ENCODE measurements at regions not wholly inside any gene's neighbourhood (a gene's known extent, or its start where the extent isn't known, plus 50 kb on each side); places are given as distances from the start of the nearest gene placed in this dataset.
"Not testable (repeated sequence)": the region's sequence is repeated elsewhere in the genome, so short reads cannot be mapped to it uniquely, and the experiment has no call there.

DNA sequence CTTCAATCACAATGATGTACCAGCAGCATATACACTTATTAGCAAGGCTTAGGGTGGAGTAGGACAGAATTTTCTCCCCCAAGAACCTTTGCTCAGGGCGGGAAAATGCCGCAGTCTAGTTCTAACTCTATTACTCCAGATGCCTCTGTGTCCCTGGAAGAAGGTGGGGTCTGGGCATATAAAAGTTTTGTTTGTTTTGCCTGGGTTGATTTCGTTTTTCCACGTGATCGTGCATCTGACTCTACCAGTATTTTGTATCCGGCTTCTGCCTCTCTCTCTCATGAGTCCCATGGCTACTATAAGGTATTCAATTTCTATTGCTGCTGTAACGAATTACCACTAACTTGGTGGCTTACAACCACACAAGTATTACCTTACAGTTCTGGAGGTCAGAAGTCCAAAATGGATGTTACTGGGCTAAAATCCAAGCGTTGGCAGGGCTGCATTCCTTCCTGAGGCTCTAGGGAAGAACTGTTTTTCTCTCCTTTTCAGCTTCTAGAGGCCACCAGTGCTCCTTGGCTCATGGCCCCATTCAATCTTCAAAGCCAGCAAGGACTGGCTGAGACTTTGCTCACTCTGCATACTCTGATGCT is 181.2 kb upstream of the PRSS58 start:
- H3K4me3 ChIP-seq (ENCODE audit: low read length): no peak overlapping the region
- H3K36me3 ChIP-seq (ENCODE audit: control insufficient read depth, insufficient read depth, low read length): no peaks in the 10 kb centered on the region
- H3K27me3 ChIP-seq (ENCODE audit: control insufficient read depth, insufficient read depth, low read length): no peaks in the 10 kb centered on the region
- no peak for DNase-seq
- no peaks in the 10 kb centered on the region for H3K4me1 ChIP-seq (ENCODE audit: control insufficient read depth, insufficient read depth, low read length)
- WGBS (ENCODE audit: insufficient coverage): 29% methylated on average over 1 of the region's 8 CpGs
- no peak overlapping the region for H3K27ac ChIP-seq (ENCODE audit: low read length)
- H3K9me3 ChIP-seq (replicated peaks; ENCODE audit: control insufficient read depth, low read depth, low read length): no peaks in the 10 kb centered on the region

DNA sequence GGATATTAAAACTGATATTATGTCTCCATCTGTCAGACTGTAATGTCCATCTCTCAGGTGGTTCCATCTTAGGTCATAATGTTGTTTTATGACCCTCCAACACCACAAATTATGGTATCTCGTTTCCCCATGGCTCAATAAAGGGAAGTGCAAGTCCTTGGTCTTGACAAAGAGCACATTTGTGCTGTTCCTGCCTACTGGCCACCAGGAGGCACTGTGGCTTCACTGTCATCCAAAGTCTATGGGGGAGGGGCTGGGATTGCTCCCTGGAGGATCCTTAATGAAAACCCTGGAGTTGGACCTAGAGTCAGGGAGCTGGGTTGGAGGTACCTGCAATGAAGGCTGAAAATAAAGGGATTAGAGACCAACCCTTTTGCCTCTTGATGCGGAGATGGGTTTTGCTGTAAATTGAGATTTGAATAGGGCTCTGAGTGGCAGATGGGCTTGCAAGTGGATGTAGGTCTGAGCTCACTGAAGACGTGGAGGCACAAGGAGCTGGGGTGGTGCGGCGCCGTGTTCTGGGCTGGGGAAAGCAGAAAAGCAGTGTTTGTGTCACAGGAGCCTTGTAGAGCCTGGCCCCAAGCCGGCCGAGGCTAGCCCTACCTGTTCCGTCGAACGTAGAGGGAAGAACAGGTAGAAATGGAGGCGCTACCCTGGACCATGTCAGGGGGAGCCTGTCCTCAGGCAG is 180.5 kb upstream of the PRSS58 start:
- no peaks in the 10 kb centered on the region for H3K27me3 ChIP-seq (ENCODE audit: control insufficient read depth, insufficient read depth, low read length)
- DNase-seq: peak; percentile 16
- no peak overlapping the region for H3K4me3 ChIP-seq (ENCODE audit: low read length)
- no peak overlapping the region for H3K27ac ChIP-seq (ENCODE audit: low read length)
- no peaks in the 10 kb centered on the region for H3K9me3 ChIP-seq (replicated peaks; ENCODE audit: control insufficient read depth, low read depth, low read length)
- H3K4me1 ChIP-seq (ENCODE audit: control insufficient read depth, insufficient read depth, low read length): no peaks in the 10 kb centered on the region
- no peaks in the 10 kb centered on the region for H3K36me3 ChIP-seq (ENCODE audit: control insufficient read depth, insufficient read depth, low read length)
- 83% methylated on average over 9 of the region's 12 CpGs for WGBS (ENCODE audit: insufficient coverage)

DNA sequence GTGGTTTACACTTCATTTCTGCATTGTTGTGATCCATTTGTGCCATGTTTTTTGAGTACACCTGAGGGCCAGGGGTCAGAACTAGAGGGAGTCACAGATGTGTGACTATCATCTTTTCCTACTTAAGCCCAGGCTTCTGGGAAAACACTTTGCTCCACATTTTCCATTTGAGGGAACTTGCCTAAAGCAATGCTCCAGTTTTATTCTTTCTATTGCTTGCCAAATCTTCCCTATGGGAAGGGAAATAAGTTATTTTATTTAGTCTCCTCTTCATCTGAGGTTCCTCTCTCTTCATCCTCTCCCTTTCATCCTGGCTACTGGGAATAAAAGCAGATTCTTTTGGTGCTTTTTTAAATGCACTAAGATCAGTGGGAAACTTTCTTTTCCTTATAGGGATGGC is 179.9 kb upstream of the PRSS58 start:
- no peak overlapping the region for H3K27ac ChIP-seq (ENCODE audit: low read length)
- H3K27me3 ChIP-seq (ENCODE audit: control insufficient read depth, insufficient read depth, low read length): no peaks in the 10 kb centered on the region
- no peaks in the 10 kb centered on the region for H3K36me3 ChIP-seq (ENCODE audit: control insufficient read depth, insufficient read depth, low read length)
- DNase-seq: peak; percentile 69
- no peaks in the 10 kb centered on the region for H3K9me3 ChIP-seq (replicated peaks; ENCODE audit: control insufficient read depth, low read depth, low read length)
- H3K4me3 ChIP-seq (ENCODE audit: low read length): no peak overlapping the region
- H3K4me1 ChIP-seq (ENCODE audit: control insufficient read depth, insufficient read depth, low read length): no peaks in the 10 kb centered on the region

DNA sequence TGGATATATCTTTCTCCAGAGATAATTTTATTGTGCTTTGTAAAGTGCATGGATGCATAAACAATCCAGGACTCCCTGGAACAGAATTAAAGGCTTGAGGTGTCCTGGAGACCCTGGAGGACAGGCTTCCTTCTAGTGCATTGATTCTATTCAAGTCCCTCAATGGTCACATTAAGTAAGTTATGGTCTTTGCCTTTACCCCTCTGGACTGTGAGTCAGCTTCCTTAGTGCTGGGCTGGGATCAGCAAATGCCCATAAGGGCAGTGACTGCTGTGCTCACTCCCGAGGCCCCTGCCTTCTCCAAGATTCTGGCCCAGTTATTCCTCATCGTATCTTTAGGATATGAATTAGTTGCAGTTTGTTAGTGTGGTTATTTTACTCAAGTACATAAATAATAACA is 178.7 kb upstream of the PRSS58 start:
- WGBS (ENCODE audit: insufficient coverage): no CpG with 5 or more reads among the region's 2 CpGs
- no peak for DNase-seq
- H3K36me3 ChIP-seq (ENCODE audit: control insufficient read depth, insufficient read depth, low read length): no peaks in the 10 kb centered on the region

DNA sequence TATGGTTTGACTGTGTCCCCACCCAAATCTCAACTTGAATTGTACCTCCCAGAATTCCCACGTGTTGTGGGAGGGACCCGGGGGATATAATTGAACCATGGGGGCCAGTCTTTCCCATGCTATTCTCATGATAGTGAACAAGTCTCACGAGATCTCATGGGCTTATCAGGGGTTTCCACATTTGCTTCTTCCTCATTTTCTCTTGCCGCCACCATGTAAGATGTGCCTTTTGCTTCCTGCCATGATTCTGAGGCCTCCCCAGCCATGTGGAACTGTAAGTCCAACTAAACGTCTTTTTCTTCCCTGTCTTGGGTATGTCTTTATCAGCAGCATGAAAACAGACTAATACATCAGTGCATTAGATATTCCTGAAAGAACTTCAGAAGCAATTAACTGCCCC is 177.7 kb upstream of the PRSS58 start:
- H3K4me3 ChIP-seq (ENCODE audit: low read length); H3K4me1 ChIP-seq (ENCODE audit: control insufficient read depth, insufficient read depth, low read length); DNase-seq; H3K27ac ChIP-seq (ENCODE audit: low read length); H3K36me3 ChIP-seq (ENCODE audit: control insufficient read depth, insufficient read depth, low read length); H3K27me3 ChIP-seq (ENCODE audit: control insufficient read depth, insufficient read depth, low read length); H3K9me3 ChIP-seq (replicated peaks; ENCODE audit: control insufficient read depth, low read depth, low read length): not testable (repeated sequence)
- WGBS (ENCODE audit: insufficient coverage): 85% methylated on average over 4 of the region's 5 CpGs

More for the DNA sequence above, 178.7 kb upstream of the PRSS58 start:
- no peak overlapping the region for H3K4me3 ChIP-seq (ENCODE audit: low read length)
- H3K27ac ChIP-seq (ENCODE audit: low read length): no peak overlapping the region
- no peaks in the 10 kb centered on the region for H3K27me3 ChIP-seq (ENCODE audit: control insufficient read depth, insufficient read depth, low read length)
- no peaks in the 10 kb centered on the region for H3K4me1 ChIP-seq (ENCODE audit: control insufficient read depth, insufficient read depth, low read length)
- H3K9me3 ChIP-seq (replicated peaks; ENCODE audit: control insufficient read depth, low read depth, low read length): no peaks in the 10 kb centered on the region

- 82% methylated on average over 5 of the region's 7 CpGs for WGBS (ENCODE audit: insufficient coverage)
- H3K4me1 ChIP-seq (ENCODE audit: control insufficient read depth, insufficient read depth, low read length): no peaks in the 10 kb centered on the region
- no peak for DNase-seq
- no peak overlapping the region for H3K27ac ChIP-seq (ENCODE audit: low read length)
- no peaks in the 10 kb centered on the region for H3K9me3 ChIP-seq (replicated peaks; ENCODE audit: control insufficient read depth, low read depth, low read length)
- H3K4me3 ChIP-seq (ENCODE audit: low read length): no peak overlapping the region
- H3K36me3 ChIP-seq (ENCODE audit: control insufficient read depth, insufficient read depth, low read length): no peaks in the 10 kb centered on the region
- no peaks in the 10 kb centered on the region for H3K27me3 ChIP-seq (ENCODE audit: control insufficient read depth, insufficient read depth, low read length)
Measured at GRCh38 chr7:142434666-142435167, 176.9 kb upstream of the PRSS58 start.

DNA sequence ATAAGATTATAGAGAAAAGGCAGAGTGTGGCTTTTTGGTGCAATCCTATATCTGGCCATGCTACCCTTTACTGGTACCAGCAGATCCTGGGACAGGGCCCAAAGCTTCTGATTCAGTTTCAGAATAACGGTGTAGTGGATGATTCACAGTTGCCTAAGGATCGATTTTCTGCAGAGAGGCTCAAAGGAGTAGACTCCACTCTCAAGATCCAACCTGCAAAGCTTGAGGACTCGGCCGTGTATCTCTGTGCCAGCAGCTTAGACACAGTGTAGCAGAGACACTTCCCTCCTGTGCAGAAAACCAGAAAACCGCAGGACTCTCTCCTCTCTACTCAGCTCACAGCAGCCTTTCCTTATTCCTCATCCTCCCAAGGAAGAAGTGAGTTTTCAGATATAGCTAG is 176.3 kb upstream of the PRSS58 start:
- DNase-seq; H3K4me1 ChIP-seq (ENCODE audit: control insufficient read depth, insufficient read depth, low read length); H3K27ac ChIP-seq (ENCODE audit: low read length); H3K9me3 ChIP-seq (replicated peaks; ENCODE audit: control insufficient read depth, low read depth, low read length); H3K36me3 ChIP-seq (ENCODE audit: control insufficient read depth, insufficient read depth, low read length); H3K27me3 ChIP-seq (ENCODE audit: control insufficient read depth, insufficient read depth, low read length); H3K4me3 ChIP-seq (ENCODE audit: low read length): not testable (repeated sequence)
- 60% methylated on average over 2 of the region's 5 CpGs for WGBS (ENCODE audit: insufficient coverage)

DNA sequence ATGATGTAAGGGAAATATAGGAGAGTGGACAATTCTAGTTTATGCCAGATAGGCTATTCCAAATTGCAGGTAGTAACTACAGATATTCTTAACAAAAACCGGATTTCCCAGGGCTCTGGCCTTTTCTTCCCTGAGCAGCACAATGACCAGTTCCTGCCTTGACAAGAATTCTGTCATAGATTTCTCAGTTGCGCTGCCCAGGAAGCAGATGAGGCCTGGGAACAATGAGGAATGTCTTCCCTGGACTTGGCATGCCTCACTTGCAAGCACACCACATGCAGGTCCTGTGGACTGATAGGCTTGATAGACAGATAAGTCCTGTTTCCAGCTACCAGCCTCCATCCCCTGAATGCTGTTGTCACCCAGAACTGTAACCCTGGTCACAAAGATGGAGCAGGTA is 174.5 kb upstream of the PRSS58 start:
- WGBS (ENCODE audit: insufficient coverage): 67% methylated on average over 1 of the region's 2 CpGs
- no peak for DNase-seq
- Histone ChIP-seq H3K9me3 (replicated peaks; ENCODE audit: control insufficient read depth, low read depth, low read length) (no peaks in the 10 kb centered on the region), H3K4me3 (ENCODE audit: low read length) (no peak overlapping the region), H3K27ac (ENCODE audit: low read length) (peak overlapping the region; percentile 45), H3K4me1 (ENCODE audit: control insufficient read depth, insufficient read depth, low read length) (no peaks in the 10 kb centered on the region), H3K27me3 (ENCODE audit: control insufficient read depth, insufficient read depth, low read length) (no peaks in the 10 kb centered on the region), H3K36me3 (ENCODE audit: control insufficient read depth, insufficient read depth, low read length) (no peaks in the 10 kb centered on the region)

DNA sequence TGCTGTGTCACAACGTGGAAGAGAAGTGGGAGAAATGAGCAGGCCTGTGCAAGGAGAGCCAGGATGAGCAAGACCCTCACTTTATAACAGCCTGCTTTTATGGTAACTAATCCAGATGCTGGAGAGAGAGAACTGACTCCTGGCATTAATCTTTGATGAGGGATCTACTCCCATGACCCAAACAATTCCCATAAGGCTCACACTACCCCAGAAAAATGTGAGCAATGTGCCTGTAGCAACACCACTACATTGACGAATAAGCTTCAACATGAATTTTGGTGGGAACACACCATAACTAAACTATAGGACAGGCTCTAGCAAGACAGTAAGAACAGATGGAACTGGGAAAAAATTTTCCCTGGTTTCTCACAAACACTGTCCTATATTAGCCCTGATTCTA is 173.6 kb upstream of the PRSS58 start:
- WGBS (ENCODE audit: insufficient coverage): no CpG with 5 or more reads among the region's 2 CpGs
- H3K36me3 ChIP-seq (ENCODE audit: control insufficient read depth, insufficient read depth, low read length): no peaks in the 10 kb centered on the region
- no peak for DNase-seq
- H3K9me3 ChIP-seq (replicated peaks; ENCODE audit: control insufficient read depth, low read depth, low read length): no peaks in the 10 kb centered on the region
- H3K27me3 ChIP-seq (ENCODE audit: control insufficient read depth, insufficient read depth, low read length): no peaks in the 10 kb centered on the region
- H3K27ac ChIP-seq (ENCODE audit: low read length): no peak overlapping the region
- no peak overlapping the region for H3K4me3 ChIP-seq (ENCODE audit: low read length)
- no peaks in the 10 kb centered on the region for H3K4me1 ChIP-seq (ENCODE audit: control insufficient read depth, insufficient read depth, low read length)

DNA sequence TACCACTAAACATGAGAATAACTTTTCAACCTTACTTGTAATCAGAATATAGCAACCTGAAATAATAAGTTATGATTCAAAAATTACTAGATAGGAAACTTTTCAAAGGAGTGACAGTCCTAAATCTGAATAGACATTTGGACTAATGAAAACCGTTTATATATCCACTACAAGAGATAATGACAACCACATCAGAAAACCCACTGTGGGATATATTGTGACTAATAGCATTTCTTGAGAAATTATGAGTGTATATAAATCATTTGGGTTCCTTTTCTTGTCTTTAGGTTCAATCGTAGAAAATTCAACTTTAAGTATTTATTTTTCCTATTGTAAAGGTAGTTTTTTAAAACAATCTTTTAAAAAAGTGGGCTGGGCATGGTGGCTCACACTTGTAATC is 170.2 kb upstream of the PRSS58 start:
- Histone ChIP-seq H3K27ac (ENCODE audit: low read length) (no peak overlapping the region), H3K4me3 (ENCODE audit: low read length) (no peak overlapping the region), H3K36me3 (ENCODE audit: control insufficient read depth, insufficient read depth, low read length) (no peaks in the 10 kb centered on the region), H3K27me3 (ENCODE audit: control insufficient read depth, insufficient read depth, low read length) (no peaks in the 10 kb centered on the region), H3K9me3 (replicated peaks; ENCODE audit: control insufficient read depth, low read depth, low read length) (no peaks in the 10 kb centered on the region), H3K4me1 (ENCODE audit: control insufficient read depth, insufficient read depth, low read length) (no peaks in the 10 kb centered on the region)
- DNase-seq: no peak
- no CpG with 5 or more reads among the region's 2 CpGs for WGBS (ENCODE audit: insufficient coverage)

DNA sequence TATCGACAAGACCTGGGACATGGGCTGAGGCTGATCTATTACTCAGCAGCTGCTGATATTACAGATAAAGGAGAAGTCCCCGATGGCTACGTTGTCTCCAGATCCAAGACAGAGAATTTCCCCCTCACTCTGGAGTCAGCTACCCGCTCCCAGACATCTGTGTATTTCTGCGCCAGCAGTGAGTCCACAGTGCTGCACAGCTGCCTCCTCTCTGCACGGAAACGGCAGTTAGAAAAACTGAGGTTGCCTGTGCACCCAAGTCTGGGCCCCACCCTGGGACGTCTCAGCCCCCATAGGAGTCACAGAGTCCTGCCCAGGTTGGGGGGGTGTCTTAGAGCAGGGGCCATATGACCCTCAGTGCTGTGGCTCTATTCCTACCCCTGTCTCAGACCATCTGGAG is 167.4 kb upstream of the PRSS58 start:
- no CpG with 5 or more reads among the region's 8 CpGs for WGBS (ENCODE audit: insufficient coverage)
- DNase-seq: no peak
- Histone ChIP-seq H3K4me1 (ENCODE audit: control insufficient read depth, insufficient read depth, low read length) (no peaks in the 10 kb centered on the region), H3K36me3 (ENCODE audit: control insufficient read depth, insufficient read depth, low read length) (no peaks in the 10 kb centered on the region), H3K27ac (ENCODE audit: low read length) (no peak overlapping the region), H3K4me3 (ENCODE audit: low read length) (no peak overlapping the region), H3K9me3 (replicated peaks; ENCODE audit: control insufficient read depth, low read depth, low read length) (no peaks in the 10 kb centered on the region), H3K27me3 (ENCODE audit: control insufficient read depth, insufficient read depth, low read length) (no peaks in the 10 kb centered on the region)

Measured in muscle of leg (tissue), 3 donors.